Smooth muscle cell (in vitro differentiated cells): ENCODE measurements at regions not wholly inside any gene's neighbourhood (a gene's known extent, or its start where the extent isn't known, plus 50 kb on each side); places are given as distances from the start of the nearest gene placed in this dataset.

Source experiments
- DNase-seq: peaks from one replicate; lab custom pipeline; 2025; ENCODE audit not compliant: unreplicated experiment; lab: John Stamatoyannopoulos, UW
- H2AFZ ChIP-seq: fragments of 200-600 bp; sonication (generic); 2 replicates; pipeline ENCODE4 v1.6.0; 2016; ENCODE audit warnings: antibody characterized with exemption, low read depth, mild to moderate bottlenecking
- H3F3A ChIP-seq: fragments of 200-600 bp; sonication (generic); 2 replicates; pipeline ENCODE4 v1.6.0; 2017; ENCODE audit warnings: antibody characterized with exemption, low read depth
- H3K27ac ChIP-seq: fragments of 200-600 bp; sonication (generic); 2 replicates; pipeline ENCODE4 v1.5.1; 2016; ENCODE audit warnings: low read depth, mild to moderate bottlenecking
- H3K27me3 ChIP-seq: fragments of 200-600 bp; sonication (generic); 2 replicates; pipeline ENCODE4 v1.6.1; 2016; ENCODE audit warnings: low read depth, mild to moderate bottlenecking
- H3K36me3 ChIP-seq: fragments of 200-600 bp; sonication (generic); 2 replicates; pipeline ENCODE4 v1.5.1; 2016; ENCODE audit warnings: low read depth
- H3K4me1 ChIP-seq: fragments of 200-600 bp; sonication (generic); 2 replicates; pipeline ENCODE4 v1.5.1; 2016; ENCODE audit warnings: low read depth
- H3K4me2 ChIP-seq: fragments of 200-600 bp; sonication (generic); 2 replicates; pipeline ENCODE4 v1.6.0; 2016; ENCODE audit warnings: mild to moderate bottlenecking
- H3K4me3 ChIP-seq: fragments of 200-600 bp; sonication (generic); 2 replicates; pipeline ENCODE4 v1.5.1; 2016; ENCODE audit warnings: mild to moderate bottlenecking
- H3K79me2 ChIP-seq: fragments of 200-600 bp; sonication (generic); 2 replicates; pipeline ENCODE4 v1.6.0; 2016; ENCODE audit warnings: low read depth, mild to moderate bottlenecking
- H3K9ac ChIP-seq: fragments of 200-600 bp; sonication (generic); 2 replicates; pipeline ENCODE4 v1.6.0; 2016; ENCODE audit warnings: low read depth
- H3K9me3 ChIP-seq: fragments of 200-600 bp; sonication (generic); replicated peaks from 2 replicates; pipeline ENCODE4 v1.5.1; 2016; ENCODE audit warnings: low read depth
- H4K20me1 ChIP-seq: fragments of 200-600 bp; sonication (generic); 2 replicates; pipeline ENCODE4 v1.6.0; 2016; ENCODE audit warnings: low read depth
- WGBS: methylation state at CpG from one replicate; pipeline ENCODE4 v1.1.7; 2016; ENCODE audit warnings: low lambda C conversion rate; 5-methylcytosine and 5-hydroxymethylcytosine counted together
- TF ChIP-seq, protein P1 (sequence below): fragments of 200-600 bp; sonication (generic); IDR thresholded peaks from 2 replicates; pipeline ENCODE4 v1.5.1; 2017; ENCODE audit warnings: borderline replicate concordance, mild to moderate bottlenecking, antibody characterized with exemption; ENCODE audit not compliant: insufficient read depth, poor library complexity, severe bottlenecking

DNA sequence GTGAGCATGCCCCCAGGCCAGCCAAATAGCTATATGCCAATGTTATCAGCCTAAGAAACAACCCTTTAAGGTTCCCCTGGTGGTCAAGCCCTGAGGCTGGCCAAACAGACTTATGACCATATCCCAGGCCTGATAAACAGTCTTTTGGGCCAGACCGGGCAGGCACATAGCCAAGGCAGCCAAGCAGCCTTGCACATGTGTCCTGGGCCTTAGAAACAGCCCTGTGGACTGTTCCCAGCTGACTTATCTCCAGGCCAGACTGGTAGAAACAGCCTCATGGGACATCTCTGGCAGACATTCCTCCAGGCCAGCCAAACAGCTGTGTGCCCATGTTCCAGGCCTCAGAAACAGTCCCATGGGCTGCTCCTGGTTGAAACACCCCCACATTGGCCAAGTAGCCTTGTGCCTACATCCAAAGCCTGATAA lies 295.0 kb upstream of the MGAT4C start:
- WGBS = 92% methylated on average over 1 of the region's 1 CpG
- no peak overlapping the region for H3K4me3 ChIP-seq
- TF ChIP-seq, protein P1, sequence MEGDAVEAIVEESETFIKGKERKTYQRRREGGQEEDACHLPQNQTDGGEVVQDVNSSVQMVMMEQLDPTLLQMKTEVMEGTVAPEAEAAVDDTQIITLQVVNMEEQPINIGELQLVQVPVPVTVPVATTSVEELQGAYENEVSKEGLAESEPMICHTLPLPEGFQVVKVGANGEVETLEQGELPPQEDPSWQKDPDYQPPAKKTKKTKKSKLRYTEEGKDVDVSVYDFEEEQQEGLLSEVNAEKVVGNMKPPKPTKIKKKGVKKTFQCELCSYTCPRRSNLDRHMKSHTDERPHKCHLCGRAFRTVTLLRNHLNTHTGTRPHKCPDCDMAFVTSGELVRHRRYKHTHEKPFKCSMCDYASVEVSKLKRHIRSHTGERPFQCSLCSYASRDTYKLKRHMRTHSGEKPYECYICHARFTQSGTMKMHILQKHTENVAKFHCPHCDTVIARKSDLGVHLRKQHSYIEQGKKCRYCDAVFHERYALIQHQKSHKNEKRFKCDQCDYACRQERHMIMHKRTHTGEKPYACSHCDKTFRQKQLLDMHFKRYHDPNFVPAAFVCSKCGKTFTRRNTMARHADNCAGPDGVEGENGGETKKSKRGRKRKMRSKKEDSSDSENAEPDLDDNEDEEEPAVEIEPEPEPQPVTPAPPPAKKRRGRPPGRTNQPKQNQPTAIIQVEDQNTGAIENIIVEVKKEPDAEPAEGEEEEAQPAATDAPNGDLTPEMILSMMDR = no peak
- H3F3A ChIP-seq = no peaks in the 10 kb centered on the region
- no peak overlapping the region for H3K27ac ChIP-seq
- no peaks in the 10 kb centered on the region for H3K27me3 ChIP-seq
- no peak overlapping the region for H2AFZ ChIP-seq
- no peaks in the 10 kb centered on the region for H3K9me3 ChIP-seq
- H3K36me3 ChIP-seq = no peaks in the 10 kb centered on the region
- no peaks in the 10 kb centered on the region for H3K4me1 ChIP-seq
- no peaks in the 10 kb centered on the region for H3K79me2 ChIP-seq
- H3K4me2 ChIP-seq = no peak overlapping the region
- DNase-seq = no peak
- no peak overlapping the region for H3K9ac ChIP-seq
- no peaks in the 10 kb centered on the region for H4K20me1 ChIP-seq

DNA sequence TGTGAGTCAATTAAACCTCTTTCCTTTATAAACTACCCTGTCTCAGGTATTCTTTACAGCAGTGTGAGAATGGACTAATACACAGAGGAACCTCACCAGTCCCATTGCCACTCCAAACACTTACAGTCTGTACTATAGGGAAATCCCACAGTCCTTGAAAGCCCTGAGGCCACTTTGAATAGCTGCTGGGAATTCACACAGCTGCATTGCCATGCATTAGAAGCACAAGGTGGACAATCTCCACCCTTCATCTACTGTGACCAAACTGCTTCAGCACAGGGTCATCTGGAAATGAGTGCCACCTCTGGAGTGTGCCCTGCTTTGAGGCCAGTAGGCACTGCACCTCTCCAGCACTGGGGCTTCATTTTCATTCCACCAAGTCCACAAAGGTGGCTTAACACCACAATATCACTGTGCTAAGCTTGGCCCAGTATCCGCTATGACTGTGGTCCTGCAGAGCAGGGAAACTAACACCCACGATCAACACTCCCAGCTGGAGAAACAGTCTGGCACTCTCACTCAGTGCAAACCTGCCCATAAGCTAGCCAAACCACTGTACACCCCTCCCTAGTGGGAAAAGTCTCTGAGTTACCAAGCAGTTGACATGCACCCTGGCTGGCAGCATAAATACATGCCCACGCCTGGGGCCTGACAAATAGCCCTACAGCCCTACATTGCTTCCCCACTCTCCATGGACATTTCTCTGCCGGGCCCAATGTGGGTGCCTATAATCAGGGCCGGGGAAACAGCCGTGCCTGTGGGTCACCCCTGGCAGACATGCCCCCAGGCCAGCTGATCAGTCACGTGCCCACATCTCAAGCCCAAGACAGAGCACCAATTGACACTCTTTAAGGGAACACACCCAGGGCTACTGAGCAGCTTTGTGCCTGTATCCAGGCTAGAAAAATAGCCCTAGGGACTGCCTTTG lies 294.3 kb upstream of the MGAT4C start:
- no peaks in the 10 kb centered on the region for H3K9me3 ChIP-seq
- DNase-seq = no peak
- no peak overlapping the region for H3K9ac ChIP-seq
- H3K27ac ChIP-seq = no peak overlapping the region
- no peaks in the 10 kb centered on the region for H3K4me1 ChIP-seq
- no peaks in the 10 kb centered on the region for H4K20me1 ChIP-seq
- no peak overlapping the region for H3K4me3 ChIP-seq
- no peaks in the 10 kb centered on the region for H3K36me3 ChIP-seq
- no peaks in the 10 kb centered on the region for H3F3A ChIP-seq
- H3K27me3 ChIP-seq = no peaks in the 10 kb centered on the region
- WGBS = 97% methylated on average over 7 of the region's 7 CpGs
- H3K79me2 ChIP-seq = no peaks in the 10 kb centered on the region
- H2AFZ ChIP-seq = no peak overlapping the region
- TF ChIP-seq, protein P1 = no peak
- no peak overlapping the region for H3K4me2 ChIP-seq

GRCh38 chr12:86543716-86544115 lies 287.5 kb upstream of the MGAT4C start:
- TF ChIP-seq, protein P1 = no peak
- no peaks in the 10 kb centered on the region for H4K20me1 ChIP-seq
- WGBS = 54% methylated on average over 3 of the region's 3 CpGs

More at GRCh38 chr12:86543716-86544115, 287.5 kb upstream of the MGAT4C start:
- H3K36me3 ChIP-seq = no peaks in the 10 kb centered on the region
- H3K4me2 ChIP-seq = no peak overlapping the region
- H3K27ac ChIP-seq = no peak overlapping the region
- no peaks in the 10 kb centered on the region for H3K4me1 ChIP-seq
- H3K9ac ChIP-seq = no peak overlapping the region
- no peak for DNase-seq
- no peaks in the 10 kb centered on the region for H3K27me3 ChIP-seq
- no peak overlapping the region for H2AFZ ChIP-seq
- no peaks in the 10 kb centered on the region for H3K9me3 ChIP-seq
- no peaks in the 10 kb centered on the region for H3F3A ChIP-seq
- no peak overlapping the region for H3K4me3 ChIP-seq
- no peaks in the 10 kb centered on the region for H3K79me2 ChIP-seq
